ENCODE measurements at regions not wholly inside any gene's neighbourhood (a gene's known extent, or its start where the extent isn't known, plus 50 kb on each side); places are given as distances from the start of the nearest gene placed in this dataset.

GRCh38 chr22:27538666-27539065 lies 262.9 kb downstream of the MN1 start:
- no peak for TF ChIP-seq TOX (CRISPR knock-in tag; IDR thresholded peaks at IDR 0.05; ENCODE audit: borderline replicate concordance)
- TF ChIP-seq ZFP3 (CRISPR knock-in tag; IDR thresholded peaks at IDR 0.05): no peak
- TF ChIP-seq RARB (CRISPR knock-in tag; IDR thresholded peaks at IDR 0.05): no peak
- no peak for TF ChIP-seq PATZ1 (CRISPR knock-in tag; IDR thresholded peaks at IDR 0.05; ENCODE audit: borderline replicate concordance)
- no peak for TF ChIP-seq ZC3H10 (CRISPR knock-in tag; IDR thresholded peaks at IDR 0.05)
- no peak for TF ChIP-seq CSRNP3 (CRISPR knock-in tag; IDR thresholded peaks at IDR 0.05)
- no peak for TF ChIP-seq BACH2 (CRISPR knock-in tag; IDR thresholded peaks at IDR 0.05; ENCODE audit: borderline replicate concordance)
- no peak for TF ChIP-seq CREB5 (CRISPR knock-in tag; IDR thresholded peaks at IDR 0.05; ENCODE audit: low read depth)
- TF ChIP-seq ZFP30 (CRISPR knock-in tag; IDR thresholded peaks at IDR 0.05): no peak
- TF ChIP-seq ISL1 (CRISPR knock-in tag; IDR thresholded peaks at IDR 0.05): no peak
